NCI-H2171 (cell line): ENCODE measurements at regions not wholly inside any gene's neighbourhood (a gene's known extent, or its start where the extent isn't known, plus 50 kb on each side); places are given as distances from the start of the nearest gene placed in this dataset.
A peak's percentile ranks its signal among the peaks of the same experiment; 100 is the strongest.
"Not testable (repeated sequence)": the region's sequence is repeated elsewhere in the genome, so short reads cannot be mapped to it uniquely, and the experiment has no call there.

Experiments used
- DNase-seq: peaks from one replicate; lab custom pipeline; 2025; lab: John Stamatoyannopoulos, UW

GRCh38 chr5:15384176-15384575 lies 115.8 kb upstream of the FBXL7 start:
- DNase-seq: no peak

- peak; percentile 6 for DNase-seq
Observed at GRCh38 chr5:15383469-15383868, 116.5 kb upstream of the FBXL7 start.

GRCh38 chr5:15383021-15383420 lies 117.0 kb upstream of the FBXL7 start:
- no peak for DNase-seq

- DNase-seq: no peak
Observed at GRCh38 chr5:15377573-15378340, 122.2 kb upstream of the FBXL7 start.

GRCh38 chr5:15376803-15377202 lies 123.2 kb upstream of the FBXL7 start:
- no peak for DNase-seq

GRCh38 chr5:15376088-15376487 lies 123.9 kb upstream of the FBXL7 start:
- DNase-seq: no peak

- DNase-seq: no peak
Observed at GRCh38 chr5:15375559-15375958, 124.4 kb upstream of the FBXL7 start.

GRCh38 chr5:15374886-15375285 lies 125.1 kb upstream of the FBXL7 start:
- DNase-seq: no peak

GRCh38 chr5:15373151-15373550 lies 126.8 kb upstream of the FBXL7 start:
- no peak for DNase-seq

- DNase-seq: no peak
Observed at GRCh38 chr5:15371184-15371583, 128.8 kb upstream of the FBXL7 start.

GRCh38 chr5:15368835-15369234 lies 131.1 kb upstream of the FBXL7 start:
- no peak for DNase-seq

GRCh38 chr5:15367489-15367888 lies 132.5 kb upstream of the FBXL7 start:
- no peak for DNase-seq

GRCh38 chr5:15366676-15367391 lies 133.1 kb upstream of the FBXL7 start:
- DNase-seq: no peak

GRCh38 chr5:15365070-15365469 lies 134.9 kb upstream of the FBXL7 start:
- DNase-seq: no peak

GRCh38 chr5:15363601-15364000 lies 136.4 kb upstream of the FBXL7 start:
- DNase-seq: no peak

- DNase-seq: not testable (repeated sequence)
Observed at GRCh38 chr5:15357092-15357453, 142.9 kb upstream of the FBXL7 start.

- DNase-seq: not testable (repeated sequence)
Observed at GRCh38 chr5:15356308-15357091, 143.5 kb upstream of the FBXL7 start.

GRCh38 chr5:15354021-15354420 lies 146.0 kb upstream of the FBXL7 start:
- no peak for DNase-seq

GRCh38 chr5:15353086-15353645 lies 146.8 kb upstream of the FBXL7 start:
- DNase-seq: no peak

GRCh38 chr5:15350614-15351013 lies 149.4 kb upstream of the FBXL7 start:
- no peak for DNase-seq

GRCh38 chr5:15346738-15347137 lies 153.2 kb upstream of the FBXL7 start:
- DNase-seq: no peak

GRCh38 chr5:15344954-15345353 lies 155.0 kb upstream of the FBXL7 start:
- no peak for DNase-seq

GRCh38 chr5:15338546-15338945 lies 161.4 kb upstream of the FBXL7 start:
- DNase-seq: no peak
